GM12873 (cell line): ENCODE measurements at regions not wholly inside any gene's neighbourhood (a gene's known extent, or its start where the extent isn't known, plus 50 kb on each side); places are given as distances from the start of the nearest gene placed in this dataset.

ENCODE experiments used
- TF ChIP-seq, protein P1 (sequence below): IDR thresholded peaks from 2 replicates; pipeline ENCODE4 v1.5.1; 2012; ENCODE audit warnings: low read depth, mild to moderate bottlenecking, moderate library complexity, low read length, control low read depth; ENCODE audit not compliant: insufficient read depth; ENCODE audit errors: missing control alignments

- TF ChIP-seq, protein P1, sequence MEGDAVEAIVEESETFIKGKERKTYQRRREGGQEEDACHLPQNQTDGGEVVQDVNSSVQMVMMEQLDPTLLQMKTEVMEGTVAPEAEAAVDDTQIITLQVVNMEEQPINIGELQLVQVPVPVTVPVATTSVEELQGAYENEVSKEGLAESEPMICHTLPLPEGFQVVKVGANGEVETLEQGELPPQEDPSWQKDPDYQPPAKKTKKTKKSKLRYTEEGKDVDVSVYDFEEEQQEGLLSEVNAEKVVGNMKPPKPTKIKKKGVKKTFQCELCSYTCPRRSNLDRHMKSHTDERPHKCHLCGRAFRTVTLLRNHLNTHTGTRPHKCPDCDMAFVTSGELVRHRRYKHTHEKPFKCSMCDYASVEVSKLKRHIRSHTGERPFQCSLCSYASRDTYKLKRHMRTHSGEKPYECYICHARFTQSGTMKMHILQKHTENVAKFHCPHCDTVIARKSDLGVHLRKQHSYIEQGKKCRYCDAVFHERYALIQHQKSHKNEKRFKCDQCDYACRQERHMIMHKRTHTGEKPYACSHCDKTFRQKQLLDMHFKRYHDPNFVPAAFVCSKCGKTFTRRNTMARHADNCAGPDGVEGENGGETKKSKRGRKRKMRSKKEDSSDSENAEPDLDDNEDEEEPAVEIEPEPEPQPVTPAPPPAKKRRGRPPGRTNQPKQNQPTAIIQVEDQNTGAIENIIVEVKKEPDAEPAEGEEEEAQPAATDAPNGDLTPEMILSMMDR: no peak
Observed at GRCh38 chr3:84522893-84523292, 435.9 kb upstream of the CADM2 start.

DNA sequence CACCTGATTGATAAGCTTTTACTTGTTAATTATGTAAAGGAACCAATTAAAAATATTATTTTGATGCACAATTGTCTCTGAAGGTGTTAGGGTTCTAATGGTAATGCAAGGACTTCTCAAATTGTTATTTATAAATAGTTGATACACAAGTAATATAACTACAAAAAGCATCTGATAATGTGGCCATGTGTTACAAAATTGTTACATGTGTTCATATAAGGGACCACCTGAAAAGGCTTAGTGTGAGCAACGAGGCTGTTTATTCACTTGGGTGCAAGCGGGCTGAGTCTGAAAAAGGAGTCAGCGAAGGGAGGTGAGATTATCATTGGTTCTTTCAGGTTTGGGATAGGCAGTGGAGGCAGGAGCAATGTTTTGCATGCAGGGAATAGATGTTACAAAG is 421.9 kb upstream of the CADM2 start:
- TF ChIP-seq, protein P1: no peak

- TF ChIP-seq, protein P1: no peak
Observed at GRCh38 chr3:84538597-84538996, 420.2 kb upstream of the CADM2 start.

- TF ChIP-seq, protein P1: no peak
Observed at GRCh38 chr3:84547207-84547606, 411.6 kb upstream of the CADM2 start.

DNA sequence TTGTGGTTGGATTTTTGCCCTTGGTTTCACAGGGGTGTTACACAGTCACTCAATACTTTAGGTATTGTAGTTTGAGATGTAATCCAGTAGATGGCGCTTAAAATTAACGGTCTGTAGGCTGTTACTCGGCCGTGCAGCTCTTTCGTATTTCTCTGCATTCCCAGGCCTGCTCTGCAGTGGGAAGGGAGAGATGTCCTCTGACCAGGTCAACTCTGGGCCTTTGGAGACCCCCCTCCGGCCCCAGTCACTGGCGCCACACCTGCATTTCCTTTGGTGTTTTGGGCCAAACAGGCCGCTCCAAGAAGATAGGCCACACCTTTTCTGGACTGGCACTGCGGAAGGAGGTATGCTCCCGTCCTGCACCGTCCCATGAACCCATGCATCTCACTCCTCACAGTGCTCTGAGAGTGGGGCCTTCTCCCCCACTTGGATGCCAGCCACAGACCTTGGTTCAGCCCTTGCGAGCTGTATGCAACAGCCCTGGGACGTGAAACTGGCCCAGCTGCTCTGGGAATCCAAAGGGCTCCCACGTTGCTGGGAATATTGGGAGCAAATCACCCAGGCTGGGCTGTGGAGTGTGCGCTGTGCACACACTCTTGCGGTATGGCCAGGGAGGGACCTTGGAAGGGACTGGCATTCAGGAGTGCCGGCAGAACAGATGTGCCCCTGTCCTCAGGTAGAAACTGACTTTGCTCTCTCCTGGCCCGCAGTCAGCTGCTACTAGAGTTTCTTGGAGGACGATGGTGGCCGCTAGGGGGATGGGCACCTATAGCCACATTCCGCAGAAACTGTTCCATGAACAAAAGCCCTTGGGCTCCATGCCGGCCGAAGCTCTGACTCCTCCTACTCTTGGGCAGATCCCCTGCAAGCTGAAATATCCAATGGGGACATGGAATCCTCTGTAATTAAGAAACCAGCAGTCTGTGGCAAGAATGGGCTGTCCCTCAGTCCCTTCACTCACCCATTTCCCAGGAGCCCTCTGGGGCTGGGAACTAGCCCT is 410.5 kb upstream of the CADM2 start:
- TF ChIP-seq, protein P1: peak; percentile 64

GRCh38 chr3:84555629-84556028 is 403.2 kb upstream of the CADM2 start:
- TF ChIP-seq, protein P1: no peak

DNA sequence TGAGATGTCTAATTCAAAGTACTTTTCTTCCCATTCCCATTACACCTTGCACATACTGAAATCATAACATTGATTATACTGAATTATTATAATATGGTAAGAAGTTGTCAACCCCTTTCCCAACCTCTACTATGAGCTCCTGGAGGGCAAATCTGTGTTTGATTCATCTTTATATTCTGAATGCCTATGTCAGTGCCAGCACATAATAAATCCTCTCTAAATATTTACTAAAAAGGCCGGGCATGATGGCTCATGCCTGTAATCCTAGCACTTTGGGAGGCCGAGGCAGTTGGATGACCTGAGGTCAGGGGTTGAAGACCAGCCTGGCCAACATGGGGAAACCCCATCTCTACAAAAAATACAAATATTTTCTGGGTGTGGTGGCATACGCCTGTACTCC is 392.5 kb upstream of the CADM2 start:
- TF ChIP-seq, protein P1: no peak
